CD4-positive, alpha-beta T cell (primary cell): ENCODE measurements at regions not wholly inside any gene's neighbourhood (a gene's known extent, or its start where the extent isn't known, plus 50 kb on each side); places are given as distances from the start of the nearest gene placed in this dataset.

Experiments used
- ATAC-seq: fragments of 200-7000 bp; cut with Tn5 transposase; one replicate; pipeline ENCODE4 v1.10.0; 2022; ENCODE audit warnings: mild to moderate bottlenecking; ENCODE audit not compliant: poor library complexity
- CTCF ChIA-PET: fragments of 350-600 bp; sonication (Branson Sonifier 250); formaldehyde crosslinking; loops from one replicate; lab custom pipeline; 2021; ENCODE audit warnings: antibody characterized with exemption, inconsistent platforms; lab: Charles Lee
- POLR2A ChIA-PET: fragments of 350-600 bp; sonication (Branson Sonifier 250); formaldehyde crosslinking; loops from one replicate; lab custom pipeline; 2021; ENCODE audit warnings: antibody characterized with exemption, inconsistent platforms; lab: Charles Lee
- DNase-seq, 14 experiments: peaks; one replicate each; pipeline ENCODE4 v3.0.0-alpha.2; 2013 to 2020; ENCODE audit warnings: mixed read lengths in 2 of 14
- H3K27ac ChIP-seq, 2 donors: one replicate each; pipeline versions ENCODE4 v1.5.1 to v1.7.0; 2013; ENCODE audit warnings: low read length in 2 of 2, low read depth in 1 of 2, mild to moderate bottlenecking in 1 of 2
- H3K27me3 ChIP-seq, 2 experiments: 1 replicate in 1 of 2; 2 replicates in 1 of 2; pipeline versions ENCODE4 v1.6.1 to v1.7.0; 2013; ENCODE audit warnings: low read length in 2 of 2, control low read depth in 1 of 2, mild to moderate bottlenecking in 1 of 2, moderate library complexity in 1 of 2; ENCODE audit not compliant: insufficient read depth in 2 of 2, control insufficient read depth in 1 of 2
- H3K36me3 ChIP-seq: one replicate; pipeline ENCODE4 v1.6.1; 2013; ENCODE audit warnings: low read length, control low read depth; ENCODE audit not compliant: insufficient read depth
- H3K4me1 ChIP-seq: one replicate; pipeline ENCODE4 v1.6.1; 2013; ENCODE audit warnings: low read length, control low read depth; ENCODE audit not compliant: insufficient read depth
- H3K4me3 ChIP-seq: one replicate; pipeline ENCODE4 v1.5.1; 2013; ENCODE audit warnings: mild to moderate bottlenecking, low read length, moderate library complexity
- H3K9me3 ChIP-seq, 2 experiments: 1 replicate in 1 of 2; 2 replicates in 1 of 2; pipeline versions ENCODE4 v1.6.1 to v1.7.0; 2013; ENCODE audit warnings: low read length in 2 of 2, mild to moderate bottlenecking in 2 of 2, control low read depth in 1 of 2, moderate library complexity in 1 of 2; ENCODE audit not compliant: control insufficient read depth in 1 of 2, insufficient read depth in 1 of 2
- H3K27ac Mint-ChIP-seq: one replicate; pipeline ENCODE4 v1.8.0; 2020; ENCODE audit warnings: mixed read lengths
- H3K27me3 Mint-ChIP-seq: one replicate; pipeline ENCODE4 v1.8.0; 2021; ENCODE audit warnings: mixed read lengths
- H3K36me3 Mint-ChIP-seq: one replicate; pipeline ENCODE4 v1.8.0; 2021; ENCODE audit warnings: low read depth, mixed read lengths
- H3K4me1 Mint-ChIP-seq: one replicate; pipeline ENCODE4 v1.8.0; 2021; ENCODE audit warnings: low read depth, mixed read lengths
- H3K4me3 Mint-ChIP-seq: one replicate; pipeline ENCODE4 v1.8.0; 2020; ENCODE audit warnings: mild to moderate bottlenecking, mixed read lengths
- H3K9me3 Mint-ChIP-seq: one replicate; pipeline ENCODE4 v1.8.0; 2020; ENCODE audit warnings: mixed read lengths
- intact Hi-C, 2 experiments: fragments of 100-400 bp; cut with DNase I in 1 of 2; cut with micrococcal nuclease in 1 of 2; formaldehyde crosslinking; loops; one replicate each; pipeline versions ENCODE4 v1.15.1 to v1.9.0; 2023 to 2025; cut with DNase I, micrococcal nuclease
- TF ChIP-seq, protein P1 (sequence below): fragments of 200-600 bp; IDR thresholded peaks from one replicate; pipeline ENCODE4 v1.8.0; 2022; ENCODE audit warnings: antibody characterized with exemption, mild to moderate bottlenecking

DNA sequence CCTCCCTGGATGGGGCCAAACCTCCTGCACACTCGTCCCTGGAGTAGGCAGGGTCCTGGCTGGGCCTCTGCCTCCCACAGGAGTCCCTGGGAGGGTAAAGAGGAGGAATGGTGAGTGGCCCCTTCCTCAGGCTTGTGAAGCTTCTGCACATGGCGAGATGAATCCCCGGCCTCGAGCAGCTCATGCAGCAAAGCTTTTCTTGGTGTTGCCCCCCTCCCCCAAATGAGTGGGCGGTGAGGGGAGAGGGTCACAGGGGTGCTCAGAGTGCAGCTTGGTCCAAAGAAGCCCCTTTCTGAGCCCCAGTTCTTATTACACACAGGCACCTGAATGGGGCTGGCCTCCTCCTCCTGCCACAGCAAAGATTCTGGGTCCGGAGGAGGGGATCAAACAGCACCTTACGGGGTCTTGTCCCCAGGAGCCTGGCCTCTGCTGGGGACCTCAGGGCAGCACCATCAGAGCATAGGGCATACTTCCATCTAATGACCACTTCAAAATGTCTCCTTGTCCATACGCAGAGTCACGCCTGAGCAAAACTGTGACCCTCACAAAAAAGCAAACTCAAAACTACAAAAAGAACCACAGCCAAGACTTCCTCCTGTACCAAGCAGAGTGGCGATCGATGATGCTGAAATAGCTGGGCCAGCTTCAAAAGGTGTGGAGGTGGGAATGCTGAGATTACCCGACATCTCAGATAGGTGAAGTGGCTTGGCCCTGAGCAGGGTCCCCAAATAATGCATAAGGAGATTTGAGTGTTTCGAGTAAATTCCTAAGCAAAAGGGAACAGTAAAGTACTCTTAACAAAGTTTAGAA is 148.4 kb upstream of the TWIST2 start:
- Histone ChIP-seq H3K9me3 (peaks cover 0 to 5% of the 10 kb centered on the region in 2 experiments), H3K27ac (no peak overlapping the region), H3K4me3 (no peak overlapping the region), H3K4me1 (no peaks in the 10 kb centered on the region), H3K36me3 (no peaks in the 10 kb centered on the region), H3K27me3 (no peaks in the 10 kb centered on the region)
- H3K36me3 Mint-ChIP-seq, result no peaks in the 10 kb centered on the region
- ChIA-PET POLR2A (no interaction called here), CTCF (no interaction called here)
- H3K4me3 Mint-ChIP-seq, result no peak overlapping the region
- H3K9me3 Mint-ChIP-seq, result no peaks in the 10 kb centered on the region
- TF ChIP-seq, protein P1, sequence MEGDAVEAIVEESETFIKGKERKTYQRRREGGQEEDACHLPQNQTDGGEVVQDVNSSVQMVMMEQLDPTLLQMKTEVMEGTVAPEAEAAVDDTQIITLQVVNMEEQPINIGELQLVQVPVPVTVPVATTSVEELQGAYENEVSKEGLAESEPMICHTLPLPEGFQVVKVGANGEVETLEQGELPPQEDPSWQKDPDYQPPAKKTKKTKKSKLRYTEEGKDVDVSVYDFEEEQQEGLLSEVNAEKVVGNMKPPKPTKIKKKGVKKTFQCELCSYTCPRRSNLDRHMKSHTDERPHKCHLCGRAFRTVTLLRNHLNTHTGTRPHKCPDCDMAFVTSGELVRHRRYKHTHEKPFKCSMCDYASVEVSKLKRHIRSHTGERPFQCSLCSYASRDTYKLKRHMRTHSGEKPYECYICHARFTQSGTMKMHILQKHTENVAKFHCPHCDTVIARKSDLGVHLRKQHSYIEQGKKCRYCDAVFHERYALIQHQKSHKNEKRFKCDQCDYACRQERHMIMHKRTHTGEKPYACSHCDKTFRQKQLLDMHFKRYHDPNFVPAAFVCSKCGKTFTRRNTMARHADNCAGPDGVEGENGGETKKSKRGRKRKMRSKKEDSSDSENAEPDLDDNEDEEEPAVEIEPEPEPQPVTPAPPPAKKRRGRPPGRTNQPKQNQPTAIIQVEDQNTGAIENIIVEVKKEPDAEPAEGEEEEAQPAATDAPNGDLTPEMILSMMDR, result no peak
- no peak overlapping the region for H3K27ac Mint-ChIP-seq
- intact Hi-C loops, result no loop called here
- no peaks in the 10 kb centered on the region for H3K4me1 Mint-ChIP-seq
- DNase-seq (no peak), ATAC-seq (no peak)
- peaks cover 4% of the 10 kb centered on the region for H3K27me3 Mint-ChIP-seq

DNA sequence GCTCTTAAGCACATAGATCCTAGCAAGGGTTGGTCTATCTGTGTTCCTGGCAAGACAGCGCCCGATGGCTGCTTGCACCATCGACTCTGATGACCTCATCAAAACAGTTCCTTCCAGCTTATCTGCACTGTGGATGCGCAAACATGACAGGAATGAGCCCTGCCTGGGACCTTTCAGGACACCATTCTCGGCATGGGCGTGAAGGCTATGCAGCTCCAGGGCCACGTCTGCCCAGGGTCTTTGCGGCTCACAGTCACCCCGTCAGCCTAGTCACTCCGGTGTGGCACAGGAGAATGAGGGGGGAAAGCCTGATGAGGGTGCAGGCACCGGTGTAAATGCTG is 147.8 kb upstream of the TWIST2 start:
- H3K27ac ChIP-seq, result no peak overlapping the region
- DNase-seq, result no peak
- ChIA-PET POLR2A (no interaction called here), CTCF (no interaction called here)
- no peak for ATAC-seq
- Mint-ChIP-seq H3K4me3 (no peak overlapping the region), H3K27ac (no peak overlapping the region), H3K9me3 (no peaks in the 10 kb centered on the region), H3K36me3 (no peaks in the 10 kb centered on the region), H3K27me3 (peaks cover 4% of the 10 kb centered on the region), H3K4me1 (no peaks in the 10 kb centered on the region)
- intact Hi-C loops, result no loop called here
- no peaks in the 10 kb centered on the region for H3K4me1 ChIP-seq
- no peaks in the 10 kb centered on the region for H3K36me3 ChIP-seq
- peaks cover 0 to 5% of the 10 kb centered on the region in 2 experiments for H3K9me3 ChIP-seq
- H3K27me3 ChIP-seq, result no peaks in the 10 kb centered on the region
- H3K4me3 ChIP-seq, result no peak overlapping the region
- TF ChIP-seq, protein P1, result no peak

DNA sequence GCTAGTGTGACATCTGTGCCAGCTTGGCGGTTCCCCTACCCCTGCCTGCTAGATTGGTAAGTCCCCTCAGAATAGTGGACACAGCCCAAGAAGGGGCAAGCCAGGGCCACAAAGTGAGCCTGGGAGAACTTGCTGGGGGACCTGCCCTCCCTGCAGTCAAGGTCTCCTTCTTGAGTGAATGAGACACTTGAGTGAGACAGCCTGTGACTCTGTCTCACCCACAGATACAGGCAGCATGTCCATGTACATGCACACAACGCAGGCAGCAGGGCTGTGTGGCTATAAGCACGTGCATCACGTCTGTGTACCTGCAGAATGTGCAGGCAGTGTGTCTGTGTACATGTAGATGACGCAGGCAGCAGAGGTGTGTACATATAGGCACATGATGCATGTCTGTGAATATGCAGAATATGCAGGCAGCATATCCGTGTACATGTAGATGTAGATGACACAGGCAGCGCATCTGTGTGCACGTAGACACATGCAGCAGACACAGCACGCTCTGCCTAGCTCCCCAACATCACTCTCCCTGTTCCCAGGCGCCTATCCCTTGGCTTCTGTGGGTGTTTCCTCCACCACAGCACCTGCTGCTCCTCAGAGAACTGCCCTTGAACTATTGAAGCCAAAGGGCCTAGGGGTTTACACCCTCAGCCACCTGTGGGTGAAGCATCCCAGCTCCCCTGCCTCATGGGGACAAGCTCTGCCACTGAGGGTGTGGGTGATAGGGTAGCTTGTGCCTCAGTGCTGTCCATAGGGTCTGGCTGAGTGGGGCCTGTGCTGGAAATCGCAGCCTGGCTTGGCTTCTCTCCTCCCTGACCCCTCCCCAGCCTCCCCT is 147.2 kb upstream of the TWIST2 start:
- Histone ChIP-seq H3K27ac (no peak overlapping the region), H3K9me3 (peaks cover 0 to 5% of the 10 kb centered on the region in 2 experiments), H3K36me3 (no peaks in the 10 kb centered on the region), H3K4me3 (no peak overlapping the region), H3K4me1 (no peaks in the 10 kb centered on the region), H3K27me3 (no peaks in the 10 kb centered on the region)
- POLR2A ChIA-PET, result no interaction called here
- CTCF ChIA-PET, result no interaction called here
- Mint-ChIP-seq H3K4me1 (no peaks in the 10 kb centered on the region), H3K27ac (no peak overlapping the region), H3K9me3 (no peaks in the 10 kb centered on the region), H3K36me3 (no peaks in the 10 kb centered on the region), H3K27me3 (peaks cover 4% of the 10 kb centered on the region), H3K4me3 (no peak overlapping the region)
- no peak for DNase-seq
- intact Hi-C loops, result no loop called here
- no peak for ATAC-seq
- TF ChIP-seq, protein P1, result no peak
